ENCODE measurements at regions not wholly inside any gene's neighbourhood (a gene's known extent, or its start where the extent isn't known, plus 50 kb on each side); places are given as distances from the start of the nearest gene placed in this dataset.
"Not testable (repeated sequence)": the region's sequence is repeated elsewhere in the genome, so short reads cannot be mapped to it uniquely, and the experiment has no call there.

- not testable (repeated sequence) for H2AFZ ChIP-seq (ENCODE audit: low read depth, low read length, severe bottlenecking); H3K9me2 ChIP-seq (replicated peaks; ENCODE audit: insufficient read depth, low read length); H3K27me3 ChIP-seq (ENCODE audit: low read length); H3K4me2 ChIP-seq (ENCODE audit: low read depth, low read length, poor library complexity, severe bottlenecking); H3K9ac ChIP-seq (ENCODE audit: low read length); H3F3A ChIP-seq (ENCODE audit: insufficient read depth); H3K36me3 ChIP-seq (ENCODE audit: low read length); H3K79me2 ChIP-seq (ENCODE audit: insufficient read depth, low read length); H3K4me3 ChIP-seq (ENCODE audit: insufficient read depth, low read length, poor library complexity, severe bottlenecking); H3K9me3 ChIP-seq (ENCODE audit: insufficient read depth, low read length); H3K27ac ChIP-seq (ENCODE audit: low read depth, low read length); H4K20me1 ChIP-seq (ENCODE audit: low read depth, low read length)
Observed at GRCh38 chr16:52655156-52655555, 108.2 kb upstream of the TOX3 start.

- Histone ChIP-seq H3K9me3 (ENCODE audit: insufficient read depth, low read length) (no peaks in the 10 kb centered on the region), H3K27ac (ENCODE audit: low read depth, low read length) (no peak overlapping the region), H3K9me2 (replicated peaks; ENCODE audit: insufficient read depth, low read length) (no peaks in the 10 kb centered on the region), H3K79me2 (ENCODE audit: insufficient read depth, low read length) (no peaks in the 10 kb centered on the region), H3K36me3 (ENCODE audit: low read length) (no peaks in the 10 kb centered on the region), H4K20me1 (ENCODE audit: low read depth, low read length) (no peaks in the 10 kb centered on the region), H2AFZ (ENCODE audit: low read depth, low read length, severe bottlenecking) (no peak overlapping the region), H3F3A (ENCODE audit: insufficient read depth) (no peaks in the 10 kb centered on the region), H3K4me3 (ENCODE audit: insufficient read depth, low read length, poor library complexity, severe bottlenecking) (no peak overlapping the region), H3K9ac (ENCODE audit: low read length) (no peak overlapping the region), H3K4me2 (ENCODE audit: low read depth, low read length, poor library complexity, severe bottlenecking) (no peak overlapping the region), H3K27me3 (ENCODE audit: low read length) (no peaks in the 10 kb centered on the region)
- TF ChIP-seq CTCF (IDR thresholded peaks at IDR 0.05; ENCODE audit: insufficient read depth, low read length, poor library complexity, severe bottlenecking) (no peak), EZH2phosphoT487 (conservative IDR thresholded peaks at IDR 0.05; ENCODE audit: low read length) (no peak)
Observed at GRCh38 chr16:52652033-52652432, 105.1 kb upstream of the TOX3 start.

- Histone ChIP-seq H2AFZ (ENCODE audit: low read depth, low read length, severe bottlenecking) (no peak overlapping the region), H4K20me1 (ENCODE audit: low read depth, low read length) (no peaks in the 10 kb centered on the region), H3K4me3 (ENCODE audit: insufficient read depth, low read length, poor library complexity, severe bottlenecking) (no peak overlapping the region), H3F3A (ENCODE audit: insufficient read depth) (no peaks in the 10 kb centered on the region), H3K9me3 (ENCODE audit: insufficient read depth, low read length) (no peaks in the 10 kb centered on the region), H3K27me3 (ENCODE audit: low read length) (no peaks in the 10 kb centered on the region), H3K9me2 (replicated peaks; ENCODE audit: insufficient read depth, low read length) (no peaks in the 10 kb centered on the region), H3K4me2 (ENCODE audit: low read depth, low read length, poor library complexity, severe bottlenecking) (no peak overlapping the region), H3K27ac (ENCODE audit: low read depth, low read length) (no peak overlapping the region), H3K79me2 (ENCODE audit: insufficient read depth, low read length) (no peaks in the 10 kb centered on the region), H3K9ac (ENCODE audit: low read length) (no peak overlapping the region), H3K36me3 (ENCODE audit: low read length) (no peaks in the 10 kb centered on the region)
- TF ChIP-seq CTCF (IDR thresholded peaks at IDR 0.05; ENCODE audit: insufficient read depth, low read length, poor library complexity, severe bottlenecking) (no peak), EZH2phosphoT487 (conservative IDR thresholded peaks at IDR 0.05; ENCODE audit: low read length) (no peak)
Observed at GRCh38 chr16:52650789-52651188, 103.8 kb upstream of the TOX3 start.

GRCh38 chr16:52650318-52650717 lies 103.4 kb upstream of the TOX3 start:
- H3K9ac ChIP-seq (ENCODE audit: low read length): no peak overlapping the region
- no peaks in the 10 kb centered on the region for H3K9me3 ChIP-seq (ENCODE audit: insufficient read depth, low read length)
- H3K79me2 ChIP-seq (ENCODE audit: insufficient read depth, low read length): no peaks in the 10 kb centered on the region
- H3K36me3 ChIP-seq (ENCODE audit: low read length): no peaks in the 10 kb centered on the region
- H3K4me2 ChIP-seq (ENCODE audit: low read depth, low read length, poor library complexity, severe bottlenecking): no peak overlapping the region
- no peak overlapping the region for H3K27ac ChIP-seq (ENCODE audit: low read depth, low read length)
- no peaks in the 10 kb centered on the region for H3K9me2 ChIP-seq (replicated peaks; ENCODE audit: insufficient read depth, low read length)
- no peak for TF ChIP-seq CTCF (IDR thresholded peaks at IDR 0.05; ENCODE audit: insufficient read depth, low read length, poor library complexity, severe bottlenecking)
- TF ChIP-seq EZH2phosphoT487 (conservative IDR thresholded peaks at IDR 0.05; ENCODE audit: low read length): no peak
- no peaks in the 10 kb centered on the region for H3F3A ChIP-seq (ENCODE audit: insufficient read depth)
- H3K4me3 ChIP-seq (ENCODE audit: insufficient read depth, low read length, poor library complexity, severe bottlenecking): no peak overlapping the region
- H4K20me1 ChIP-seq (ENCODE audit: low read depth, low read length): no peaks in the 10 kb centered on the region
- H3K27me3 ChIP-seq (ENCODE audit: low read length): no peaks in the 10 kb centered on the region
- no peak overlapping the region for H2AFZ ChIP-seq (ENCODE audit: low read depth, low read length, severe bottlenecking)

Measured in SU-DHL-6 (cell line).